ENCODE measurements at regions not wholly inside any gene's neighbourhood (a gene's known extent, or its start where the extent isn't known, plus 50 kb on each side); places are given as distances from the start of the nearest gene placed in this dataset.

- no peak for TF ChIP-seq CTCF (IDR thresholded peaks at IDR 0.05; ENCODE audit: borderline replicate concordance)
- no peak for DNase-seq
Measured at GRCh38 chr5:2381070-2381469, 370.4 kb downstream of the IRX2 start.

GRCh38 chr5:2378976-2379375 is 372.5 kb downstream of the IRX2 start:
- H3K36me3 ChIP-seq: no peaks in the 10 kb centered on the region
- no peak for TF ChIP-seq CTCF (IDR thresholded peaks at IDR 0.05; ENCODE audit: borderline replicate concordance)
- H3K4me1 ChIP-seq: no peaks in the 10 kb centered on the region
- H3K27ac ChIP-seq (replicated peaks): no peak overlapping the region
- H3K9me3 ChIP-seq (replicated peaks): no peaks in the 10 kb centered on the region
- H3K4me3 ChIP-seq: no peak overlapping the region
- no peak for DNase-seq
- peaks cover 28% of the 10 kb centered on the region for H3K27me3 ChIP-seq (ENCODE audit: low read depth)
- intact Hi-C loops (cut with micrococcal nuclease): no loop called here

More at GRCh38 chr5:2381070-2381469, 370.4 kb downstream of the IRX2 start:
- H3K27ac ChIP-seq (replicated peaks): no peak overlapping the region
- no peaks in the 10 kb centered on the region for H3K36me3 ChIP-seq
- H3K4me3 ChIP-seq: no peak overlapping the region
- H3K27me3 ChIP-seq (ENCODE audit: low read depth): peaks cover 49% of the 10 kb centered on the region
- no peaks in the 10 kb centered on the region for H3K9me3 ChIP-seq (replicated peaks)
- intact Hi-C loops (cut with micrococcal nuclease): no loop called here
- H3K4me1 ChIP-seq: no peaks in the 10 kb centered on the region

- peaks cover 23% of the 10 kb centered on the region for H3K27me3 ChIP-seq (ENCODE audit: low read depth)
- H3K9me3 ChIP-seq (replicated peaks): no peaks in the 10 kb centered on the region
- H3K4me1 ChIP-seq: no peaks in the 10 kb centered on the region
- DNase-seq: no peak
- intact Hi-C loops (cut with micrococcal nuclease): no loop called here
- H3K27ac ChIP-seq (replicated peaks): no peak overlapping the region
- TF ChIP-seq CTCF (IDR thresholded peaks at IDR 0.05; ENCODE audit: borderline replicate concordance): no peak
- no peaks in the 10 kb centered on the region for H3K36me3 ChIP-seq
- H3K4me3 ChIP-seq: no peak overlapping the region
Measured at GRCh38 chr5:2378108-2378507, 373.4 kb downstream of the IRX2 start.

- intact Hi-C loops (cut with micrococcal nuclease): no loop called here
- Histone ChIP-seq H3K4me1 (no peaks in the 10 kb centered on the region), H3K4me3 (no peak overlapping the region), H3K9me3 (replicated peaks) (no peaks in the 10 kb centered on the region), H3K27ac (replicated peaks) (no peak overlapping the region), H3K36me3 (no peaks in the 10 kb centered on the region), H3K27me3 (ENCODE audit: low read depth) (peaks cover 7% of the 10 kb centered on the region)
- no peak for DNase-seq
- TF ChIP-seq CTCF (IDR thresholded peaks at IDR 0.05; ENCODE audit: borderline replicate concordance): no peak
Measured at GRCh38 chr5:2376486-2376885, 375.0 kb downstream of the IRX2 start.

GRCh38 chr5:2375757-2376250 is 375.7 kb downstream of the IRX2 start:
- no peaks in the 10 kb centered on the region for H3K4me1 ChIP-seq
- H3K36me3 ChIP-seq: no peaks in the 10 kb centered on the region
- DNase-seq: no peak
- H3K27me3 ChIP-seq (ENCODE audit: low read depth): peaks cover 7% of the 10 kb centered on the region
- H3K27ac ChIP-seq (replicated peaks): no peak overlapping the region
- H3K4me3 ChIP-seq: no peak overlapping the region
- no peaks in the 10 kb centered on the region for H3K9me3 ChIP-seq (replicated peaks)
- intact Hi-C loops (cut with micrococcal nuclease): no loop called here
- no peak for TF ChIP-seq CTCF (IDR thresholded peaks at IDR 0.05; ENCODE audit: borderline replicate concordance)

GRCh38 chr5:2375291-2375690 is 376.2 kb downstream of the IRX2 start:
- Histone ChIP-seq H3K9me3 (replicated peaks) (no peaks in the 10 kb centered on the region), H3K27me3 (ENCODE audit: low read depth) (peaks cover 7% of the 10 kb centered on the region), H3K27ac (replicated peaks) (no peak overlapping the region), H3K4me1 (no peaks in the 10 kb centered on the region), H3K36me3 (no peaks in the 10 kb centered on the region), H3K4me3 (no peak overlapping the region)
- intact Hi-C loops (cut with micrococcal nuclease): no loop called here
- TF ChIP-seq CTCF (IDR thresholded peaks at IDR 0.05; ENCODE audit: borderline replicate concordance): no peak
- no peak for DNase-seq

Data from left ventricle myocardium inferior (tissue), 1 donor.